K562 (cell line): ENCODE measurements at regions not wholly inside any gene's neighbourhood (a gene's known extent, or its start where the extent isn't known, plus 50 kb on each side); places are given as distances from the start of the nearest gene placed in this dataset.

ENCODE experiments used
- CXXC5 ChIP-seq: fragments of 250-450 bp; sonication (Bioruptor Pico); IDR thresholded peaks from 2 replicates; pipeline ENCODE4 v1.8.0; 2022; ENCODE audit warnings: inconsistent platforms, mild to moderate bottlenecking, moderate library complexity
- ELF4 ChIP-seq: fragments of 450-650 bp; formaldehyde crosslinking; IDR thresholded peaks from 2 replicates; pipeline ENCODE4 v1.4.0; 2022; ENCODE audit warnings: missing genetic modification characterization
- ZNF431 ChIP-seq: sonication (generic); formaldehyde crosslinking; IDR thresholded peaks from 2 replicates; pipeline ENCODE4 v1.8.0; 2022; ENCODE audit warnings: mild to moderate bottlenecking, missing genetic modification reagents
- TF ChIP-seq, protein P1 (sequence below), 2 experiments: fragments of 450-650 bp; formaldehyde crosslinking in 1 of 2; IDR thresholded peaks; 2 replicates each; pipeline versions ENCODE4 v1.4.0 to v1.6.1; 2014 to 2020; ENCODE audit warnings: mild to moderate bottlenecking in 2 of 2, borderline replicate concordance in 1 of 2, low read depth in 1 of 2
- TF ChIP-seq, protein P2 (sequence below): fragments of 250-450 bp; sonication (Bioruptor Pico); IDR thresholded peaks from 2 replicates; pipeline ENCODE4 v1.8.0; 2022; ENCODE audit warnings: moderate library complexity, mild to moderate bottlenecking, inconsistent platforms

GRCh38 chr17:81345228-81346089, 49.8 kb upstream of the BAHCC1 start (continued):
- TF ChIP-seq, protein P1, sequence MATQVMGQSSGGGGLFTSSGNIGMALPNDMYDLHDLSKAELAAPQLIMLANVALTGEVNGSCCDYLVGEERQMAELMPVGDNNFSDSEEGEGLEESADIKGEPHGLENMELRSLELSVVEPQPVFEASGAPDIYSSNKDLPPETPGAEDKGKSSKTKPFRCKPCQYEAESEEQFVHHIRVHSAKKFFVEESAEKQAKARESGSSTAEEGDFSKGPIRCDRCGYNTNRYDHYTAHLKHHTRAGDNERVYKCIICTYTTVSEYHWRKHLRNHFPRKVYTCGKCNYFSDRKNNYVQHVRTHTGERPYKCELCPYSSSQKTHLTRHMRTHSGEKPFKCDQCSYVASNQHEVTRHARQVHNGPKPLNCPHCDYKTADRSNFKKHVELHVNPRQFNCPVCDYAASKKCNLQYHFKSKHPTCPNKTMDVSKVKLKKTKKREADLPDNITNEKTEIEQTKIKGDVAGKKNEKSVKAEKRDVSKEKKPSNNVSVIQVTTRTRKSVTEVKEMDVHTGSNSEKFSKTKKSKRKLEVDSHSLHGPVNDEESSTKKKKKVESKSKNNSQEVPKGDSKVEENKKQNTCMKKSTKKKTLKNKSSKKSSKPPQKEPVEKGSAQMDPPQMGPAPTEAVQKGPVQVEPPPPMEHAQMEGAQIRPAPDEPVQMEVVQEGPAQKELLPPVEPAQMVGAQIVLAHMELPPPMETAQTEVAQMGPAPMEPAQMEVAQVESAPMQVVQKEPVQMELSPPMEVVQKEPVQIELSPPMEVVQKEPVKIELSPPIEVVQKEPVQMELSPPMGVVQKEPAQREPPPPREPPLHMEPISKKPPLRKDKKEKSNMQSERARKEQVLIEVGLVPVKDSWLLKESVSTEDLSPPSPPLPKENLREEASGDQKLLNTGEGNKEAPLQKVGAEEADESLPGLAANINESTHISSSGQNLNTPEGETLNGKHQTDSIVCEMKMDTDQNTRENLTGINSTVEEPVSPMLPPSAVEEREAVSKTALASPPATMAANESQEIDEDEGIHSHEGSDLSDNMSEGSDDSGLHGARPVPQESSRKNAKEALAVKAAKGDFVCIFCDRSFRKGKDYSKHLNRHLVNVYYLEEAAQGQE (IDR thresholded peaks at IDR 0.05; ENCODE audit: borderline replicate concordance) = no peak
- TF ChIP-seq, protein P1 (CRISPR knock-in tag; IDR thresholded peaks at IDR 0.05; ENCODE audit: low read depth) = peak; percentile 41; the same call in 1 of the 2 replicates
- TF ChIP-seq, protein P2, sequence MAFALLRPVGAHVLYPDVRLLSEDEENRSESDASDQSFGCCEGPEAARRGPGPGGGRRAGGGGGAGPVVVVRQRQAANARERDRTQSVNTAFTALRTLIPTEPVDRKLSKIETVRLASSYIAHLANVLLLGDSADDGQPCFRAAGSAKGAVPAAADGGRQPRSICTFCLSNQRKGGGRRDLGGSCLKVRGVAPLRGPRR = no peak
- peak; percentile 51; the same call in 1 of the 2 replicates for TF ChIP-seq ZNF431 (CRISPR knock-in tag)
- TF ChIP-seq CXXC5 (CRISPR knock-in tag) = peak; percentile 88
- TF ChIP-seq ELF4 = 0 out of 2 replicates have a peak, but pooled peaks have one; percentile 29
- TF ChIP-seq, all 486 proteins: peak for 100
